IMR-90 (cell line): ENCODE measurements at regions not wholly inside any gene's neighbourhood (a gene's known extent, or its start where the extent isn't known, plus 50 kb on each side); places are given as distances from the start of the nearest gene placed in this dataset.

Source experiments
- ATAC-seq: fragments of 200-7000 bp; cut with Tn5 transposase; 2 replicates; pipeline ENCODE4 v1.9.1; 2020; ENCODE audit warnings: low read depth, mild to moderate bottlenecking, moderate library complexity
- BruUV-seq: library from RNA; stranded (reverse); fragments of 400-500 nt; replicated peaks from 2 replicates; lab custom pipeline; 2021; lab: Mats Ljungman, UMichigan
- CTCF ChIA-PET: fragments of 300-600 bp; formaldehyde crosslinking; extraction: SDS; loops from one replicate; lab custom pipeline; 2021; ENCODE audit warnings: antibody characterized with exemption; lab: Yijun Ruan, JAX
- POLR2A ChIA-PET: fragments of 300-600 bp; sonication (Branson Sonifier 250); formaldehyde crosslinking; loops from one replicate; lab custom pipeline; 2022; ENCODE audit warnings: antibody characterized with exemption; ENCODE audit not compliant: unreplicated experiment; lab: Charles Lee
- DNase-seq: peaks from one replicate; pipeline ENCODE4 v3.0.0; 2013
- H2AFZ ChIP-seq: replicated peaks from 2 replicates; pipeline ENCODE3; 2013; ENCODE audit warnings: low read length, mild to moderate bottlenecking; ENCODE audit not compliant: poor library complexity
- H2AK5ac ChIP-seq: 2 replicates; pipeline ENCODE4 v1.6.1; 2013; ENCODE audit warnings: low read depth, low read length, inconsistent platforms
- H2AK9ac ChIP-seq: replicated peaks from 2 replicates; pipeline ENCODE3; 2013; ENCODE audit warnings: mild to moderate bottlenecking, low read depth, low read length, moderate library complexity; ENCODE audit not compliant: poor library complexity
- H2BK120ac ChIP-seq: 2 replicates; pipeline ENCODE4 v1.6.1; 2013; ENCODE audit warnings: low read depth, low read length, inconsistent platforms
- H2BK15ac ChIP-seq: 3 replicates; pipeline ENCODE4 v1.6.1; 2013; ENCODE audit warnings: low read depth, low read length, inconsistent platforms
- H2BK20ac ChIP-seq: 2 replicates; pipeline ENCODE4 v1.6.1; 2013; ENCODE audit warnings: low read depth, mild to moderate bottlenecking, inconsistent platforms, low read length, moderate library complexity
- H2BK5ac ChIP-seq: 2 replicates; pipeline ENCODE4 v1.6.1; 2013; ENCODE audit warnings: mild to moderate bottlenecking, low read depth, low read length, inconsistent platforms; ENCODE audit not compliant: poor library complexity, severe bottlenecking
- H3K14ac ChIP-seq: replicated peaks from 2 replicates; pipeline ENCODE4 v1.6.1; 2013; ENCODE audit warnings: low read depth, low read length, inconsistent platforms
- H3K18ac ChIP-seq: 2 replicates; pipeline ENCODE4 v1.6.1; 2013; ENCODE audit warnings: low read depth, low read length, control low read depth
- H3K23ac ChIP-seq: 2 replicates; pipeline ENCODE4 v1.6.1; 2013; ENCODE audit warnings: low read depth, low read length, inconsistent platforms
- H3K27ac ChIP-seq: 2 replicates; pipeline ENCODE4 v1.5.1; 2013; ENCODE audit warnings: mild to moderate bottlenecking, control low read depth, low read length; ENCODE audit not compliant: insufficient read depth
- H3K27me3 ChIP-seq: 2 replicates; pipeline ENCODE4 v1.6.1; 2013; ENCODE audit warnings: low read length; ENCODE audit not compliant: control insufficient read depth, insufficient read depth
- H3K36me3 ChIP-seq: 2 replicates; pipeline ENCODE4 v1.6.1; 2013; ENCODE audit warnings: low read length, mixed read lengths; ENCODE audit not compliant: control insufficient read depth, insufficient read depth
- H3K4ac ChIP-seq: 2 replicates; pipeline ENCODE4 v1.6.1; 2013; ENCODE audit warnings: low read depth, low read length, inconsistent platforms
- H3K4me1 ChIP-seq: 2 replicates; pipeline ENCODE4 v1.6.1; 2013; ENCODE audit warnings: low read length, mixed read lengths; ENCODE audit not compliant: control insufficient read depth, insufficient read depth
- H3K4me2 ChIP-seq: 2 replicates; pipeline ENCODE4 v1.6.1; 2013; ENCODE audit warnings: low read depth, mild to moderate bottlenecking, control low read depth, low read length, moderate library complexity
- H3K4me3 ChIP-seq: 2 replicates; pipeline ENCODE4 v1.5.1; 2013; ENCODE audit warnings: low read depth, mild to moderate bottlenecking, control low read depth, low read length, moderate library complexity; ENCODE audit not compliant: insufficient read depth
- H3K56ac ChIP-seq: 2 replicates; pipeline ENCODE4 v1.6.1; 2013; ENCODE audit warnings: low read length, inconsistent platforms; ENCODE audit not compliant: insufficient read depth; ENCODE audit errors: extremely low read depth
- H3K79me1 ChIP-seq, 2 experiments: 2 replicates each; pipeline ENCODE4 v1.6.1; 2013; ENCODE audit warnings: low read length in 2 of 2, inconsistent platforms in 1 of 2, low read depth in 1 of 2
- H3K9ac ChIP-seq: 2 replicates; pipeline ENCODE4 v1.6.1; 2013; ENCODE audit warnings: low read depth, low read length, control low read depth
- H3K9me1 ChIP-seq: 2 replicates; pipeline ENCODE4 v1.6.1; 2013; ENCODE audit warnings: low read length, inconsistent platforms; ENCODE audit not compliant: insufficient read depth
- H3K9me3 ChIP-seq: 2 replicates; pipeline ENCODE4 v1.6.1; 2013; ENCODE audit warnings: low read length; ENCODE audit not compliant: control insufficient read depth, insufficient read depth
- H4K20me1 ChIP-seq: 2 replicates; pipeline ENCODE4 v1.6.1; 2013; ENCODE audit warnings: low read length, inconsistent platforms; ENCODE audit not compliant: insufficient read depth
- H4K5ac ChIP-seq: 2 replicates; pipeline ENCODE4 v1.6.1; 2013; ENCODE audit warnings: mild to moderate bottlenecking, low read depth, low read length, control low read depth
- H4K8ac ChIP-seq, 2 experiments: 2 replicates each; pipeline ENCODE4 v1.6.1; 2013; ENCODE audit warnings: low read depth in 2 of 2, low read length in 2 of 2, control low read depth in 1 of 2, inconsistent platforms in 1 of 2
- H4K91ac ChIP-seq: 2 replicates; pipeline ENCODE4 v1.6.1; 2013; ENCODE audit warnings: low read depth, low read length, inconsistent platforms; ENCODE audit not compliant: insufficient read depth
- BHLHE40 ChIP-seq: fragments of 150-350 bp; IDR thresholded peaks from 2 replicates; pipeline ENCODE4 v1.6.1; 2016; ENCODE audit warnings: mild to moderate bottlenecking, low read depth, low read length
- CEBPB ChIP-seq: IDR thresholded peaks from 2 replicates; pipeline ENCODE4 v1.6.1; 2012; ENCODE audit warnings: low read depth, low read length, improper control_type of control experiment
- CHD1 ChIP-seq: IDR thresholded peaks from 2 replicates; pipeline ENCODE4 v1.6.1; 2012; ENCODE audit warnings: low read depth, low read length, improper control_type of control experiment
- ELK1 ChIP-seq: fragments of 150-350 bp; IDR thresholded peaks from 2 replicates; pipeline ENCODE4 v1.6.1; 2016; ENCODE audit warnings: low read depth, mild to moderate bottlenecking, low read length, moderate library complexity, borderline replicate concordance
- FOS ChIP-seq: fragments of 150-350 bp; IDR thresholded peaks from 2 replicates; pipeline ENCODE4 v1.6.1; 2016; ENCODE audit warnings: low read depth, low read length
- MAFK ChIP-seq: IDR thresholded peaks from 2 replicates; pipeline ENCODE4 v1.6.1; 2012; ENCODE audit warnings: low read depth, low read length, improper control_type of control experiment
- MAZ ChIP-seq: IDR thresholded peaks from 2 replicates; pipeline ENCODE4 v1.6.1; 2012; ENCODE audit warnings: low read depth, mild to moderate bottlenecking, low read length, improper control_type of control experiment, moderate library complexity, borderline replicate concordance
- MXI1 ChIP-seq: IDR thresholded peaks from 2 replicates; pipeline ENCODE4 v1.6.1; 2012; ENCODE audit warnings: low read depth, mild to moderate bottlenecking, low read length, moderate library complexity, borderline replicate concordance
- NFE2L2 ChIP-seq: fragments of 150-350 bp; IDR thresholded peaks from 2 replicates; pipeline ENCODE4 v1.6.1; 2016; ENCODE audit warnings: low read depth, mild to moderate bottlenecking, low read length
- POLR2A ChIP-seq: IDR thresholded peaks from 2 replicates; pipeline ENCODE4 v1.6.1; 2012; ENCODE audit warnings: mild to moderate bottlenecking, low read depth, low read length
- RAD21 ChIP-seq: IDR thresholded peaks from 2 replicates; pipeline ENCODE4 v1.6.1; 2012; ENCODE audit warnings: low read length, improper control_type of control experiment
- RCOR1 ChIP-seq: IDR thresholded peaks from 2 replicates; pipeline ENCODE4 v1.6.1; 2012; ENCODE audit warnings: mild to moderate bottlenecking, low read length, improper control_type of control experiment; ENCODE audit not compliant: insufficient replicate concordance
- RFX5 ChIP-seq: IDR thresholded peaks from 2 replicates; pipeline ENCODE4 v1.8.0; 2012; ENCODE audit warnings: low read depth, mild to moderate bottlenecking, low read length, moderate library complexity
- SMC3 ChIP-seq: fragments of 150-350 bp; IDR thresholded peaks from 2 replicates; pipeline ENCODE4 v1.6.1; 2016; ENCODE audit warnings: low read depth, mild to moderate bottlenecking, antibody characterized with exemption, low read length, moderate library complexity
- WGBS, 2 experiments: methylation state at CpG; one replicate each; pipeline versions ENCODE4 v1.1.5 to v1.1.7; 2013; ENCODE audit warnings: missing lambda C conversion rate in 2 of 2; ENCODE audit not compliant: insufficient read length in 1 of 2; ENCODE audit errors: extremely low coverage in 2 of 2; 5-methylcytosine and 5-hydroxymethylcytosine counted together
- dilution Hi-C: fragments of 300-500 bp; cut with HindIII; formaldehyde crosslinking; loops from one replicate; pipeline ENCODE4 v1.14.3; 2018; ENCODE audit warnings: low sequenced_read_pairs; ENCODE audit not compliant: unreplicated experiment
- in situ Hi-C: fragments of 300-500 bp; cut with MboI; formaldehyde crosslinking; loops from 3 replicates; pipeline ENCODE4 v1.14.3; 2019; ENCODE audit warnings: low sequenced_read_pairs, inconsistent platforms, mixed read lengths
- intact Hi-C: fragments of 100-400 bp; cut with micrococcal nuclease; formaldehyde crosslinking; loops from 2 replicates; pipeline ENCODE4 v1.10.0; 2022
- TF ChIP-seq, protein P1 (sequence below): fragments of 150-350 bp; IDR thresholded peaks from 2 replicates; pipeline ENCODE4 v1.6.1; 2017; ENCODE audit warnings: mild to moderate bottlenecking, antibody characterized with exemption, low read length, low read depth
- TF ChIP-seq, protein P2 (sequence below): conservative IDR thresholded peaks from 2 replicates; pipeline ENCODE4 v1.5.1; 2012; ENCODE audit warnings: mild to moderate bottlenecking, low read depth, low read length, improper control_type of control experiment

DNA sequence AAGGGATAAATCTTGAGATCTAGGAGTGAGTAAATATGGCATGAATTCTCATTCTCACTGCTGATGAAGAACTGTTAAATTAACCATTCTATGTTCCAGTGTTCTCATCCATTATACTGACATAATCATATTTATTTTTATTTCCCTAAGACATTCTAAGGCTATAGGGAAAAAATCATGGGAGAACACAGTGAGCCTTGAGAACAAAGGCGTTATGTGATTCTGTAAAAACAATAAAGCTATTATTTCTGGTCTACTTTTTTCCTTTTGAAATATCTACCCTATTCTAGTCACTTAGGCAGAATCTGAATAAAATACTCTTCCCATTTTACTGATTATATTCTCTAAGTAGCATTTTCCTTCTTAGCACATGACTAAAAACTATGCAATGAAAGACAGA lies 155.7 kb upstream of the ADAMTS16 start:
- POLR2A ChIA-PET = no interaction called here
- no peak overlapping the region for H3K23ac ChIP-seq
- H4K5ac ChIP-seq = no peak overlapping the region
- no peak overlapping the region for H2AK5ac ChIP-seq
- no peak overlapping the region for H2BK15ac ChIP-seq
- H3K4me3 ChIP-seq = no peak overlapping the region
- BruUV-seq = no TSS peak
- no peaks in the 10 kb centered on the region for H3K9me1 ChIP-seq
- dilution Hi-C loops (no loop called here), intact Hi-C loops (no loop called here), in situ Hi-C loops (no loop called here)
- H2AK9ac ChIP-seq = no peak overlapping the region
- DNase-seq (no peak), ATAC-seq (no peak)
- no peak overlapping the region for H2BK5ac ChIP-seq
- H3K9me3 ChIP-seq = peaks cover 12% of the 10 kb centered on the region
- no peaks in the 10 kb centered on the region for H3K27me3 ChIP-seq
- H3K27ac ChIP-seq = no peak overlapping the region
- no peak overlapping the region for H3K56ac ChIP-seq
- no peak overlapping the region for H2BK20ac ChIP-seq
- H4K91ac ChIP-seq = no peak overlapping the region
- H4K8ac ChIP-seq = no peak overlapping the region
- no peak overlapping the region for H3K4me2 ChIP-seq
- H3K79me1 ChIP-seq = no peaks in the 10 kb centered on the region
- H3K4me1 ChIP-seq = no peaks in the 10 kb centered on the region
- CTCF ChIA-PET = no interaction called here
- H3K36me3 ChIP-seq = no peaks in the 10 kb centered on the region
- no peak overlapping the region for H3K4ac ChIP-seq
- TF ChIP-seq ELK1 (no peak), POLR2A (no peak), BHLHE40 (no peak), MXI1 (no peak), CEBPB (no peak), RFX5 (no peak), MAFK (no peak), RCOR1 (no peak), MAZ (no peak), RAD21 (no peak), NFE2L2 (no peak), CHD1 (no peak), FOS (no peak), SMC3 (no peak)
- TF ChIP-seq, protein P1, sequence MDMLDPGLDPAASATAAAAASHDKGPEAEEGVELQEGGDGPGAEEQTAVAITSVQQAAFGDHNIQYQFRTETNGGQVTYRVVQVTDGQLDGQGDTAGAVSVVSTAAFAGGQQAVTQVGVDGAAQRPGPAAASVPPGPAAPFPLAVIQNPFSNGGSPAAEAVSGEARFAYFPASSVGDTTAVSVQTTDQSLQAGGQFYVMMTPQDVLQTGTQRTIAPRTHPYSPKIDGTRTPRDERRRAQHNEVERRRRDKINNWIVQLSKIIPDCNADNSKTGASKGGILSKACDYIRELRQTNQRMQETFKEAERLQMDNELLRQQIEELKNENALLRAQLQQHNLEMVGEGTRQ = no peak
- TF ChIP-seq, protein P2, sequence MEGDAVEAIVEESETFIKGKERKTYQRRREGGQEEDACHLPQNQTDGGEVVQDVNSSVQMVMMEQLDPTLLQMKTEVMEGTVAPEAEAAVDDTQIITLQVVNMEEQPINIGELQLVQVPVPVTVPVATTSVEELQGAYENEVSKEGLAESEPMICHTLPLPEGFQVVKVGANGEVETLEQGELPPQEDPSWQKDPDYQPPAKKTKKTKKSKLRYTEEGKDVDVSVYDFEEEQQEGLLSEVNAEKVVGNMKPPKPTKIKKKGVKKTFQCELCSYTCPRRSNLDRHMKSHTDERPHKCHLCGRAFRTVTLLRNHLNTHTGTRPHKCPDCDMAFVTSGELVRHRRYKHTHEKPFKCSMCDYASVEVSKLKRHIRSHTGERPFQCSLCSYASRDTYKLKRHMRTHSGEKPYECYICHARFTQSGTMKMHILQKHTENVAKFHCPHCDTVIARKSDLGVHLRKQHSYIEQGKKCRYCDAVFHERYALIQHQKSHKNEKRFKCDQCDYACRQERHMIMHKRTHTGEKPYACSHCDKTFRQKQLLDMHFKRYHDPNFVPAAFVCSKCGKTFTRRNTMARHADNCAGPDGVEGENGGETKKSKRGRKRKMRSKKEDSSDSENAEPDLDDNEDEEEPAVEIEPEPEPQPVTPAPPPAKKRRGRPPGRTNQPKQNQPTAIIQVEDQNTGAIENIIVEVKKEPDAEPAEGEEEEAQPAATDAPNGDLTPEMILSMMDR = no peak
- WGBS, 2 experiments = no CpG with 5 or more reads among the region's 1 CpG
- no peak overlapping the region for H2AFZ ChIP-seq
- H2BK120ac ChIP-seq = no peak overlapping the region
- H3K14ac ChIP-seq = no peak overlapping the region
- no peaks in the 10 kb centered on the region for H4K20me1 ChIP-seq
- no peak overlapping the region for H3K18ac ChIP-seq
- no peak overlapping the region for H3K9ac ChIP-seq
